ENCODE measurements at regions not wholly inside any gene's neighbourhood (a gene's known extent, or its start where the extent isn't known, plus 50 kb on each side); places are given as distances from the start of the nearest gene placed in this dataset.

GRCh38 chr6:79833264-79833963, 113.9 kb downstream of the ELOVL4 start:
- H3K36me3 ChIP-seq: no peaks in the 10 kb centered on the region
- no peak for TF ChIP-seq CTCF (IDR thresholded peaks at IDR 0.05)
- H3K4me1 ChIP-seq: no peaks in the 10 kb centered on the region
- H3K27ac ChIP-seq: no peak overlapping the region
- no peak overlapping the region for H3K4me3 ChIP-seq
- no peaks in the 10 kb centered on the region for H3K27me3 ChIP-seq
- no peaks in the 10 kb centered on the region for H3K9me3 ChIP-seq
- DNase-seq (ENCODE audit: low spot score): no peak

- Histone ChIP-seq H3K4me3 (no peak overlapping the region), H3K4me1 (no peaks in the 10 kb centered on the region), H3K9me3 (no peaks in the 10 kb centered on the region), H3K27me3 (no peaks in the 10 kb centered on the region), H3K36me3 (no peaks in the 10 kb centered on the region), H3K27ac (no peak overlapping the region)
- DNase-seq (ENCODE audit: low spot score): no peak
- TF ChIP-seq CTCF (IDR thresholded peaks at IDR 0.05): no peak
Measured at GRCh38 chr6:79832723-79833122, 114.6 kb downstream of the ELOVL4 start.

GRCh38 chr6:79824202-79824601, 123.2 kb downstream of the ELOVL4 start:
- no peak for DNase-seq (ENCODE audit: low spot score)
- no peak overlapping the region for H3K4me3 ChIP-seq
- TF ChIP-seq CTCF (IDR thresholded peaks at IDR 0.05): no peak
- H3K9me3 ChIP-seq: no peaks in the 10 kb centered on the region
- H3K36me3 ChIP-seq: no peaks in the 10 kb centered on the region
- no peak overlapping the region for H3K27ac ChIP-seq
- no peaks in the 10 kb centered on the region for H3K27me3 ChIP-seq
- no peaks in the 10 kb centered on the region for H3K4me1 ChIP-seq

- H3K36me3 ChIP-seq: no peaks in the 10 kb centered on the region
- H3K27ac ChIP-seq: no peak overlapping the region
- no peak overlapping the region for H3K4me3 ChIP-seq
- H3K4me1 ChIP-seq: no peaks in the 10 kb centered on the region
- no peaks in the 10 kb centered on the region for H3K9me3 ChIP-seq
- no peak for TF ChIP-seq CTCF (IDR thresholded peaks at IDR 0.05)
- no peaks in the 10 kb centered on the region for H3K27me3 ChIP-seq
- DNase-seq (ENCODE audit: low spot score): no peak
Measured at GRCh38 chr6:79821859-79822258, 125.5 kb downstream of the ELOVL4 start.

GRCh38 chr6:79818471-79818870, 128.9 kb downstream of the ELOVL4 start:
- Histone ChIP-seq H3K27me3 (no peaks in the 10 kb centered on the region), H3K9me3 (no peaks in the 10 kb centered on the region), H3K4me1 (no peaks in the 10 kb centered on the region), H3K4me3 (no peak overlapping the region), H3K27ac (no peak overlapping the region), H3K36me3 (no peaks in the 10 kb centered on the region)
- TF ChIP-seq CTCF (IDR thresholded peaks at IDR 0.05): no peak
- DNase-seq (ENCODE audit: low spot score): no peak

- no peak overlapping the region for H3K4me3 ChIP-seq
- DNase-seq (ENCODE audit: low spot score): no peak
- H3K9me3 ChIP-seq: no peaks in the 10 kb centered on the region
Measured at GRCh38 chr6:79814940-79815339, 132.4 kb downstream of the ELOVL4 start.

More at GRCh38 chr6:79814940-79815339, 132.4 kb downstream of the ELOVL4 start:
- Histone ChIP-seq H3K4me1 (no peaks in the 10 kb centered on the region), H3K27ac (no peak overlapping the region), H3K27me3 (no peaks in the 10 kb centered on the region), H3K36me3 (no peaks in the 10 kb centered on the region)
- TF ChIP-seq CTCF (IDR thresholded peaks at IDR 0.05): no peak

All from right atrium auricular region (tissue), 2 donors.